NCI-H748 (cell line): ENCODE measurements at regions not wholly inside any gene's neighbourhood (a gene's known extent, or its start where the extent isn't known, plus 50 kb on each side); places are given as distances from the start of the nearest gene placed in this dataset.

Experiments
- DNase-seq: peaks from one replicate; lab custom pipeline; 2025; ENCODE audit not compliant: unreplicated experiment; lab: John Stamatoyannopoulos, UW

GRCh38 chr13:29935309-29935981, 85.0 kb upstream of the UBL3 start:
- peak; percentile 73 for DNase-seq

GRCh38 chr13:29934531-29935308, 84.3 kb upstream of the UBL3 start:
- no peak for DNase-seq

GRCh38 chr13:29933401-29933800, 83.0 kb upstream of the UBL3 start:
- no peak for DNase-seq

- no peak for DNase-seq
These were observed 81.3 kb upstream of the UBL3 start for GRCh38 chr13:29931696-29932095.

GRCh38 chr13:29929062-29929847, 78.8 kb upstream of the UBL3 start:
- no peak for DNase-seq

GRCh38 chr13:29926098-29926476, 75.7 kb upstream of the UBL3 start:
- DNase-seq, result no peak

- peak; percentile 72 for DNase-seq
These were observed 75.2 kb upstream of the UBL3 start for GRCh38 chr13:29925457-29926097.

GRCh38 chr13:29924482-29925350, 74.3 kb upstream of the UBL3 start:
- DNase-seq, result no peak

- DNase-seq, result peak; percentile 90
These were observed 73.4 kb upstream of the UBL3 start for GRCh38 chr13:29923554-29924481.

- no peak for DNase-seq
These were observed 72.5 kb upstream of the UBL3 start for GRCh38 chr13:29922896-29923295.

GRCh38 chr13:29922281-29922821, 71.9 kb upstream of the UBL3 start:
- no peak for DNase-seq

- no peak for DNase-seq
These were observed 71.1 kb upstream of the UBL3 start for GRCh38 chr13:29921542-29921941.

GRCh38 chr13:29920025-29920643, 69.7 kb upstream of the UBL3 start:
- no peak for DNase-seq

- no peak for DNase-seq
These were observed 68.4 kb upstream of the UBL3 start for GRCh38 chr13:29918845-29919244.

GRCh38 chr13:29917650-29918049, 67.2 kb upstream of the UBL3 start:
- peak; percentile 84 for DNase-seq

GRCh38 chr13:29914581-29914980, 64.2 kb upstream of the UBL3 start:
- DNase-seq, result no peak

- no peak for DNase-seq
These were observed 61.5 kb upstream of the UBL3 start for GRCh38 chr13:29911781-29912418.
